ENCODE measurements at regions not wholly inside any gene's neighbourhood (a gene's known extent, or its start where the extent isn't known, plus 50 kb on each side); places are given as distances from the start of the nearest gene placed in this dataset.

- H3K4me1 ChIP-seq (replicated peaks) = no peaks in the 10 kb centered on the region
- H3K9me3 ChIP-seq = no peaks in the 10 kb centered on the region
- no peak overlapping the region for H3K27ac ChIP-seq
- DNase-seq (ENCODE audit: low spot score) = no peak
- WGBS = 74% methylated on average over 1 of the region's 1 CpG
- intact Hi-C loops (cut with DNase I) = no loop called here
- H3K36me3 ChIP-seq = no peaks in the 10 kb centered on the region
- no peak overlapping the region for H3K4me3 ChIP-seq
- no peaks in the 10 kb centered on the region for H3K27me3 ChIP-seq (replicated peaks; ENCODE audit: insufficient read depth)
- TF ChIP-seq POLR2A (IDR thresholded peaks at IDR 0.05) = no peak
- no peak for TF ChIP-seq POLR2AphosphoS5 (IDR thresholded peaks at IDR 0.05)
- no peak for TF ChIP-seq CTCF (IDR thresholded peaks at IDR 0.05)
Observed at GRCh38 chr3:110405830-110406585, 665.6 kb upstream of the NECTIN3 start.

DNA sequence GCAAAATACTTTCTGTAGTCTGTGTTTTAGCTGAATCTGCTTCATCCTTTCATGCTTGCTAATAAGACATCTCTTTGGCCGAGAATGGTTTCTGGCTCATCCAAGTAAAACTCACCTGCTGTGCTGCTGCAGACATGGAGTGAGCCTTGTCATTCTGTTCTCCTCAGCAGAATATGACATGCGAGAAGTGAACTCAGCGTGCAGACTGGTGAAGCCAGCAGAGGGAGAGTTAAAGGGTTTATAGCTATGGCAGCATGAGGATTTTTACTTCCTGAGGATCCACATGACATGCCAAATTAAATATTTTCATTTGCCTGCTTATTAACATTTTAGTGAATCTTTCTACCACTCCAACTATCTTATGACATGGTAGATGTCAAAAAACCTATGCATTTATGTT, 658.4 kb upstream of the NECTIN3 start:
- WGBS = 90% methylated on average over 3 of the region's 3 CpGs
- no peaks in the 10 kb centered on the region for H3K9me3 ChIP-seq
- no peak for DNase-seq (ENCODE audit: low spot score)
- H3K4me1 ChIP-seq (replicated peaks) = no peaks in the 10 kb centered on the region
- no peaks in the 10 kb centered on the region for H3K27me3 ChIP-seq (replicated peaks; ENCODE audit: insufficient read depth)
- intact Hi-C loops (cut with DNase I) = no loop called here
- H3K36me3 ChIP-seq = no peaks in the 10 kb centered on the region
- H3K4me3 ChIP-seq = no peak overlapping the region
- no peak for TF ChIP-seq CTCF (IDR thresholded peaks at IDR 0.05)
- no peak for TF ChIP-seq POLR2A (IDR thresholded peaks at IDR 0.05)
- no peak for TF ChIP-seq POLR2AphosphoS5 (IDR thresholded peaks at IDR 0.05)
- H3K27ac ChIP-seq = no peak overlapping the region

GRCh38 chr3:110413807-110414748, 657.5 kb upstream of the NECTIN3 start:
- Histone ChIP-seq H3K9me3 (no peaks in the 10 kb centered on the region), H3K4me3 (no peak overlapping the region), H3K27ac (no peak overlapping the region), H3K36me3 (no peaks in the 10 kb centered on the region), H3K4me1 (replicated peaks) (no peaks in the 10 kb centered on the region), H3K27me3 (replicated peaks; ENCODE audit: insufficient read depth) (no peaks in the 10 kb centered on the region)
- WGBS = 62% methylated on average over 4 of the region's 4 CpGs
- intact Hi-C loops (cut with DNase I) = no loop called here
- no peak for TF ChIP-seq CTCF (IDR thresholded peaks at IDR 0.05)
- TF ChIP-seq POLR2A (IDR thresholded peaks at IDR 0.05) = no peak
- no peak for TF ChIP-seq POLR2AphosphoS5 (IDR thresholded peaks at IDR 0.05)
- no peak for DNase-seq (ENCODE audit: low spot score)

GRCh38 chr3:110414855-110415254, 656.8 kb upstream of the NECTIN3 start:
- H3K36me3 ChIP-seq = no peaks in the 10 kb centered on the region
- WGBS = 81% methylated on average over 3 of the region's 3 CpGs
- DNase-seq (ENCODE audit: low spot score) = no peak
- H3K4me3 ChIP-seq = no peak overlapping the region
- intact Hi-C loops (cut with DNase I) = no loop called here
- H3K27ac ChIP-seq = no peak overlapping the region
- H3K9me3 ChIP-seq = no peaks in the 10 kb centered on the region
- H3K4me1 ChIP-seq (replicated peaks) = no peaks in the 10 kb centered on the region
- H3K27me3 ChIP-seq (replicated peaks; ENCODE audit: insufficient read depth) = no peaks in the 10 kb centered on the region
- TF ChIP-seq CTCF (IDR thresholded peaks at IDR 0.05) (no peak), POLR2A (IDR thresholded peaks at IDR 0.05) (no peak), POLR2AphosphoS5 (IDR thresholded peaks at IDR 0.05) (no peak)

Measured in prostate gland (tissue), 2 donors.